ENCODE measurements at regions not wholly inside any gene's neighbourhood (a gene's known extent, or its start where the extent isn't known, plus 50 kb on each side); places are given as distances from the start of the nearest gene placed in this dataset.

- no peak for TF ChIP-seq EZH2phosphoT487 (IDR thresholded peaks at IDR 0.05; ENCODE audit: borderline replicate concordance, low read length)
- TF ChIP-seq CTCF (conservative IDR thresholded peaks at IDR 0.05; ENCODE audit: low read depth, low read length), result no peak
Observed at GRCh38 chr6:148116001-148116400, 226.6 kb upstream of the SASH1 start.

Data from PC-3 (cell line).